Transverse colon (tissue), 4 donors: ENCODE measurements at regions not wholly inside any gene's neighbourhood (a gene's known extent, or its start where the extent isn't known, plus 50 kb on each side); places are given as distances from the start of the nearest gene placed in this dataset.

Source experiments
- EP300 ChIP-seq: sonication (generic); formaldehyde crosslinking; IDR thresholded peaks from one replicate; pipeline ENCODE4 v1.6.1; 2017; ENCODE audit warnings: antibody characterized with exemption, low read depth
- POLR2A ChIP-seq: fragments of 450-650 bp; IDR thresholded peaks from one replicate; pipeline ENCODE4 v1.6.1; 2016; ENCODE audit warnings: antibody characterized with exemption, mild to moderate bottlenecking, moderate library complexity
- POLR2AphosphoS5 ChIP-seq, 3 donors: sonication (generic); formaldehyde crosslinking; IDR thresholded peaks; one replicate each; pipeline ENCODE4 v1.6.1; 2016; ENCODE audit warnings: antibody characterized with exemption in 3 of 3
- TF ChIP-seq, protein P1 (sequence below), 5 experiments: fragments of 200-600 bp in 3 of 5; fragments of 450-650 bp in 2 of 5; sonication (generic) in 3 of 5; IDR thresholded peaks; 1 replicate in 2 of 5; 2 replicates in 3 of 5; pipeline ENCODE4 v1.5.1; 2016 to 2017; ENCODE audit warnings: antibody characterized with exemption in 5 of 5, inconsistent platforms in 3 of 5, mild to moderate bottlenecking in 2 of 5, moderate library complexity in 1 of 5

DNA sequence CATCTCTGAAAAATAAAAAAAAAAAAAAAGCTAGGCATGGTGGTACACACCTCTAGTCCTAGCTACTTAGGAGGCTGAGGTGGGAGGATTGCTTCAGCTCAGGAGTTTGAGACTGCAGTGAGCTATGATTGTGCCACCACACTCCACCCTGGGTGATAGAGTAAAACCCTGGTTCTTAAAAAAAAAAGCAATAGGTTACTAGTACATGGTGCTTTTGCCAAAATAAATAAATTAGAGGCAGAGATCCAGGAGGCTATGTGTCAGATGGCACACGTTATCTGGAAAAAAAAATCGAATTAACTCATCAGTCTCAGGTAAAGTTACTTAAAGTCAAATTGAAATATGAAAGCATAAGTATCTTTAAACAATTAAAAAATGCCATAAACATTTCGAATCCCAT lies 94.3 kb downstream of the VCX3A start:
- TF ChIP-seq, protein P1, sequence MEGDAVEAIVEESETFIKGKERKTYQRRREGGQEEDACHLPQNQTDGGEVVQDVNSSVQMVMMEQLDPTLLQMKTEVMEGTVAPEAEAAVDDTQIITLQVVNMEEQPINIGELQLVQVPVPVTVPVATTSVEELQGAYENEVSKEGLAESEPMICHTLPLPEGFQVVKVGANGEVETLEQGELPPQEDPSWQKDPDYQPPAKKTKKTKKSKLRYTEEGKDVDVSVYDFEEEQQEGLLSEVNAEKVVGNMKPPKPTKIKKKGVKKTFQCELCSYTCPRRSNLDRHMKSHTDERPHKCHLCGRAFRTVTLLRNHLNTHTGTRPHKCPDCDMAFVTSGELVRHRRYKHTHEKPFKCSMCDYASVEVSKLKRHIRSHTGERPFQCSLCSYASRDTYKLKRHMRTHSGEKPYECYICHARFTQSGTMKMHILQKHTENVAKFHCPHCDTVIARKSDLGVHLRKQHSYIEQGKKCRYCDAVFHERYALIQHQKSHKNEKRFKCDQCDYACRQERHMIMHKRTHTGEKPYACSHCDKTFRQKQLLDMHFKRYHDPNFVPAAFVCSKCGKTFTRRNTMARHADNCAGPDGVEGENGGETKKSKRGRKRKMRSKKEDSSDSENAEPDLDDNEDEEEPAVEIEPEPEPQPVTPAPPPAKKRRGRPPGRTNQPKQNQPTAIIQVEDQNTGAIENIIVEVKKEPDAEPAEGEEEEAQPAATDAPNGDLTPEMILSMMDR (IDR thresholded peaks at IDR 0.05): no peak
- TF ChIP-seq POLR2A (no peak), EP300 (no peak), POLR2AphosphoS5 (IDR thresholded peaks at IDR 0.05) (no peak)
